HCT116 (cell line): ENCODE measurements at regions not wholly inside any gene's neighbourhood (a gene's known extent, or its start where the extent isn't known, plus 50 kb on each side); places are given as distances from the start of the nearest gene placed in this dataset.

Source experiments
- ATAC-seq: fragments of 200-7000 bp; cut with Tn5 transposase; 2 replicates; pipeline ENCODE4 v1.9.1; 2020; ENCODE audit warnings: mild to moderate bottlenecking, moderate library complexity
- BruUV-seq: library from RNA; stranded (reverse); fragments of 400-500 nt; replicated peaks from 2 replicates; lab custom pipeline; 2021; lab: Mats Ljungman, UMichigan
- CTCF ChIA-PET: fragments of 300-600 bp; sonication (Branson Sonifier 250); formaldehyde crosslinking; loops from one replicate; lab custom pipeline; 2021; ENCODE audit warnings: antibody characterized with exemption; lab: Charles Lee
- POLR2A ChIA-PET: fragments of 300-600, 350-600 bp; sonication (Branson Sonifier 250); formaldehyde crosslinking; loops from one replicate; lab custom pipeline; 2021; ENCODE audit warnings: antibody characterized with exemption; lab: Charles Lee
- RAD21 ChIA-PET, 2 experiments: fragments of 300-600 bp; sonication (Branson Sonifier 250); formaldehyde crosslinking; loops; one replicate each; lab custom pipeline; 2023; ENCODE audit warnings: low total read pairs in 2 of 2; ENCODE audit not compliant: uncharacterized antibody in 2 of 2, unreplicated experiment in 2 of 2, low non-redundant PET in 1 of 2; lab: Charles Lee
- DNase-seq: peaks from one replicate; pipeline ENCODE4 v3.0.0-alpha.2; 2010; ENCODE audit warnings: low read depth, low spot score
- H2AFZ ChIP-seq: fragments of 200-600 bp; shearing (Covaris generic), sonication (generic); 2 replicates; pipeline ENCODE4 v1.6.1; 2017; ENCODE audit warnings: low read depth, mixed run types, mixed read lengths, antibody characterized with exemption, low read length; ENCODE audit not compliant: poor library complexity, severe bottlenecking
- H3K27ac ChIP-seq: 2 replicates; pipeline ENCODE4 v1.5.1; 2012; ENCODE audit warnings: low read depth, low read length
- H3K27me3 ChIP-seq: fragments of 200-600 bp; sonication (generic); 2 replicates; pipeline ENCODE4 v1.6.1; 2016; ENCODE audit warnings: mixed run types, low read length, mixed read lengths; ENCODE audit not compliant: insufficient read depth
- H3K36me3 ChIP-seq, 2 experiments: fragments of 200-500 bp in 1 of 2; fragments of 200-600 bp in 1 of 2; sonication (Bioruptor generic) in 1 of 2; sonication (generic) in 1 of 2; 2 replicates each; pipeline versions ENCODE4 v1.5.1 to v1.6.1; 2014 to 2016; ENCODE audit warnings: low read length in 2 of 2, inconsistent platforms in 1 of 2, mixed read lengths in 1 of 2, mixed run types in 1 of 2; ENCODE audit not compliant: insufficient read depth in 2 of 2, control insufficient read depth in 1 of 2
- H3K4me1 ChIP-seq, 2 experiments: fragments of 200-600 bp in 1 of 2; sonication (generic) in 1 of 2; 2 replicates each; pipeline versions ENCODE4 v1.5.1 to v1.6.1; 2012 to 2017; ENCODE audit warnings: low read length in 2 of 2, inconsistent platforms in 1 of 2, mild to moderate bottlenecking in 1 of 2, mixed read lengths in 1 of 2, mixed run types in 1 of 2, moderate library complexity in 1 of 2; ENCODE audit not compliant: insufficient read depth in 2 of 2, control insufficient read depth in 1 of 2
- H3K4me2 ChIP-seq: fragments of 200-600 bp; sonication (generic); 2 replicates; pipeline ENCODE4 v1.6.1; 2017; ENCODE audit warnings: mixed run types, low read length, mixed read lengths
- H3K4me3 ChIP-seq, 2 experiments: fragments of 200-600 bp in 1 of 2; sonication (generic) in 1 of 2; replicated peaks in 1 of 2; 2 replicates each; pipeline ENCODE4 v1.5.1; 2011 to 2016; ENCODE audit warnings: low read length in 2 of 2, control low read depth in 1 of 2, low read depth in 1 of 2, mild to moderate bottlenecking in 1 of 2, mixed read lengths in 1 of 2, mixed run types in 1 of 2
- H3K79me2 ChIP-seq: fragments of 200-600 bp; sonication (generic); 2 replicates; pipeline ENCODE4 v1.6.1; 2017; ENCODE audit warnings: mild to moderate bottlenecking, mixed run types, low read length, moderate library complexity, mixed read lengths; ENCODE audit not compliant: insufficient read depth
- H3K9ac ChIP-seq: fragments of 200-600 bp; sonication (generic); 2 replicates; pipeline ENCODE4 v1.6.1; 2016; ENCODE audit warnings: low read length, mixed read lengths
- H3K9me2 ChIP-seq: fragments of 200-600 bp; sonication (generic), shearing (Covaris generic); 2 replicates; pipeline ENCODE4 v1.6.1; 2017; ENCODE audit warnings: mixed run types, mild to moderate bottlenecking, moderate library complexity; ENCODE audit not compliant: insufficient read depth
- H3K9me3 ChIP-seq, 2 experiments: fragments of 200-500 bp in 1 of 2; fragments of 200-600 bp in 1 of 2; sonication (Bioruptor generic) in 1 of 2; sonication (generic) in 1 of 2; 2 replicates each; pipeline ENCODE4 v1.6.1; 2014 to 2017; ENCODE audit warnings: low read length in 2 of 2, mixed read lengths in 2 of 2, inconsistent platforms in 1 of 2, low read depth in 1 of 2, mild to moderate bottlenecking in 1 of 2, mixed run types in 1 of 2, moderate library complexity in 1 of 2; ENCODE audit not compliant: control insufficient read depth in 1 of 2, insufficient read depth in 1 of 2
- H4K20me1 ChIP-seq: fragments of 200-600 bp; sonication (generic), shearing (Covaris generic); 2 replicates; pipeline ENCODE4 v1.6.1; 2017; ENCODE audit warnings: mixed run types, mild to moderate bottlenecking, moderate library complexity; ENCODE audit not compliant: insufficient read depth
- CBX3 ChIP-seq: IDR thresholded peaks from 2 replicates; pipeline ENCODE4 v1.6.1; 2012; ENCODE audit warnings: low read depth
- CEBPB ChIP-seq: IDR thresholded peaks from 2 replicates; pipeline ENCODE4 v1.6.1; 2012; ENCODE audit warnings: low read depth
- EGR1 ChIP-seq: IDR thresholded peaks from 2 replicates; pipeline ENCODE4 v1.6.1; 2012; ENCODE audit warnings: low read depth
- ELF1 ChIP-seq: IDR thresholded peaks from 2 replicates; pipeline ENCODE4 v1.6.1; 2012; ENCODE audit warnings: low read depth, borderline replicate concordance
- EZH2 ChIP-seq: fragments of 200-600 bp; sonication (generic); IDR thresholded peaks from 2 replicates; pipeline ENCODE4 v1.6.1; 2017; ENCODE audit warnings: antibody characterized with exemption, mixed run types
- EZH2phosphoT487 ChIP-seq: fragments of 200-600 bp; IDR thresholded peaks from 2 replicates; pipeline ENCODE4 v1.6.1; 2018; ENCODE audit warnings: antibody characterized with exemption, borderline replicate concordance
- FOSL1 ChIP-seq: IDR thresholded peaks from 2 replicates; pipeline ENCODE4 v1.6.1; 2012; ENCODE audit warnings: low read depth
- POLR2A ChIP-seq: IDR thresholded peaks from 2 replicates; pipeline ENCODE4 v1.7.0; 2011; ENCODE audit warnings: borderline replicate concordance; ENCODE audit not compliant: insufficient read depth, insufficient read length; ENCODE audit errors: extremely low read depth
- POLR2AphosphoS5 ChIP-seq: IDR thresholded peaks from 2 replicates; pipeline ENCODE4 v1.6.1; 2011; ENCODE audit warnings: mild to moderate bottlenecking, low read depth, low read length, moderate library complexity
- RAD21 ChIP-seq: IDR thresholded peaks from 2 replicates; pipeline ENCODE4 v1.6.1; 2012; ENCODE audit warnings: low read depth, mild to moderate bottlenecking
- SIN3A ChIP-seq: IDR thresholded peaks from 2 replicates; pipeline ENCODE4 v1.6.1; 2012; ENCODE audit warnings: low read depth
- SP1 ChIP-seq: IDR thresholded peaks from 2 replicates; pipeline ENCODE4 v1.6.1; 2012; ENCODE audit warnings: low read depth
- SRF ChIP-seq: IDR thresholded peaks from 2 replicates; pipeline ENCODE4 v1.6.1; 2012; ENCODE audit warnings: low read depth
- TCF7L2 ChIP-seq: IDR thresholded peaks from 2 replicates; pipeline ENCODE4 v1.7.0; 2011; ENCODE audit warnings: borderline replicate concordance, inconsistent platforms; ENCODE audit not compliant: insufficient read depth, insufficient read length; ENCODE audit errors: extremely low read depth
- YY1 ChIP-seq: IDR thresholded peaks from 2 replicates; pipeline ENCODE4 v1.6.1; 2011; ENCODE audit warnings: low read length, low read depth, moderate library complexity, mild to moderate bottlenecking; ENCODE audit not compliant: insufficient replicate concordance; ENCODE audit errors: extremely low read depth
- ZFX ChIP-seq: fragments of 450-650 bp; IDR thresholded peaks from 2 replicates; pipeline ENCODE4 v1.6.1; 2017
- intact Hi-C: fragments of 100-400 bp; cut with micrococcal nuclease; formaldehyde crosslinking; loops from 2 replicates; pipeline ENCODE4 v1.10.0; 2022
- TF ChIP-seq, protein P1 (sequence below): IDR thresholded peaks from 2 replicates; pipeline ENCODE4 v1.6.1; 2012; ENCODE audit warnings: low read depth
- TF ChIP-seq, protein P2 (sequence below): IDR thresholded peaks from 2 replicates; pipeline ENCODE4 v1.6.1; 2012
- TF ChIP-seq, protein P3 (sequence below), 3 experiments: fragments of 200-600 bp in 1 of 3; sonication (generic) in 1 of 3; IDR thresholded peaks in 2 of 3; conservative IDR thresholded peaks in 1 of 3; 2 replicates each; pipeline ENCODE4 v1.5.1; 2012 to 2017; ENCODE audit warnings: low read depth in 2 of 3, low read length in 2 of 3, antibody characterized with exemption in 1 of 3, borderline replicate concordance in 1 of 3, control low read depth in 1 of 3, mild to moderate bottlenecking in 1 of 3, mixed read lengths in 1 of 3, mixed run types in 1 of 3, moderate library complexity in 1 of 3; ENCODE audit not compliant: insufficient read depth in 1 of 3

DNA sequence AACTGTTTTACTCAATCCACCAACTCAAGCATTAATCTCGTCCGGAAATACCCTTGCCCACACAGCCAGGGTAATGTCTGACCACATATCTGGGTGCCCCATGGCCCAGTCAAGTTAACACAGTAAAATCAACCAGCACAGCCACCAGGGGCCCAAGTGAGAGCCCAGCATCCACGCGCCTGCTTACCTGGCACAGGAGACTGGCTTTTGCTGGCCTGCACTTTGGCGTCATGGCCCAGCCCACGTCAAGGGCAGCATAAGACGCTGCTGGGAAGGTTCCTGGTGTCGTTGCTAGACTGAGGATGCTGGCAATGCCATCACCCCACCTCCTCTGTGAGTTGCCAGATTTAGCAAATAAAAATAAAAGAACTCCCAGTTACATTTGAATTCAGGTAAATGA is 53.6 kb upstream of the BCL11B start:
- RAD21 ChIA-PET: no interaction called here
- BruUV-seq: no TSS peak

DNA sequence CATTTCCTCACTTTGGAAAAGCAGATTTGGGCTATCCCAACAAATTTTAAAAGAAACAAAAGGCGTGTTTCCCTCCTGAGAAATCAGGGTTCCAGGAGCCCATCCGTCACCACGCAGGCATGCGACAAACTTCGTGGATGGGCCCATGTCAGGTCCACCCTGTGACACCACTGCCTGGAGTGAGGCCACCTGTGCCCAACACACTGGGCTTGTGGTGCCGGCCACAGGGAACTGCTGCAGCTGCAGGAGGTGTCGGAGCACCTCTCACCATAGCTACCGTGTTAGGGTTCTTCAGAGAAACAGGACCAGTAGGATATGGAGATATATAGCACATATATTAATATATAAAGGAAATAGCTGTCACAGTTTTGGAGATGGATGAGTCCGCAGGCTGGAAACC is 53.0 kb upstream of the BCL11B start:
- Histone ChIP-seq H3K9ac (no peak overlapping the region), H3K9me2 (no peaks in the 10 kb centered on the region), H3K4me3 (no peak overlapping the region), H3K9me3 (no peaks in the 10 kb centered on the region), H3K27ac (no peak overlapping the region), H3K36me3 (no peaks in the 10 kb centered on the region), H3K79me2 (no peaks in the 10 kb centered on the region), H2AFZ (no peak overlapping the region), H4K20me1 (no peaks in the 10 kb centered on the region), H3K4me1 (peaks cover 0 to 8% of the 10 kb centered on the region in 2 experiments; a peak in 1 of 4 replicates), H3K27me3 (peaks cover 12% of the 10 kb centered on the region; the same call in 1 of the 2 replicates), H3K4me2 (no peak overlapping the region)
- no TSS peak for BruUV-seq
- ChIA-PET CTCF (no interaction called here), POLR2A (no interaction called here), RAD21 (no interaction called here)
- intact Hi-C loops: no loop called here
- ATAC-seq (no peak), DNase-seq (no peak)
- TF ChIP-seq SRF (no peak), CBX3 (no peak), SIN3A (no peak), ZFX (no peak), TCF7L2 (no peak), POLR2AphosphoS5 (no peak), FOSL1 (no peak), SP1 (no peak), RAD21 (no peak)
- TF ChIP-seq, protein P1, sequence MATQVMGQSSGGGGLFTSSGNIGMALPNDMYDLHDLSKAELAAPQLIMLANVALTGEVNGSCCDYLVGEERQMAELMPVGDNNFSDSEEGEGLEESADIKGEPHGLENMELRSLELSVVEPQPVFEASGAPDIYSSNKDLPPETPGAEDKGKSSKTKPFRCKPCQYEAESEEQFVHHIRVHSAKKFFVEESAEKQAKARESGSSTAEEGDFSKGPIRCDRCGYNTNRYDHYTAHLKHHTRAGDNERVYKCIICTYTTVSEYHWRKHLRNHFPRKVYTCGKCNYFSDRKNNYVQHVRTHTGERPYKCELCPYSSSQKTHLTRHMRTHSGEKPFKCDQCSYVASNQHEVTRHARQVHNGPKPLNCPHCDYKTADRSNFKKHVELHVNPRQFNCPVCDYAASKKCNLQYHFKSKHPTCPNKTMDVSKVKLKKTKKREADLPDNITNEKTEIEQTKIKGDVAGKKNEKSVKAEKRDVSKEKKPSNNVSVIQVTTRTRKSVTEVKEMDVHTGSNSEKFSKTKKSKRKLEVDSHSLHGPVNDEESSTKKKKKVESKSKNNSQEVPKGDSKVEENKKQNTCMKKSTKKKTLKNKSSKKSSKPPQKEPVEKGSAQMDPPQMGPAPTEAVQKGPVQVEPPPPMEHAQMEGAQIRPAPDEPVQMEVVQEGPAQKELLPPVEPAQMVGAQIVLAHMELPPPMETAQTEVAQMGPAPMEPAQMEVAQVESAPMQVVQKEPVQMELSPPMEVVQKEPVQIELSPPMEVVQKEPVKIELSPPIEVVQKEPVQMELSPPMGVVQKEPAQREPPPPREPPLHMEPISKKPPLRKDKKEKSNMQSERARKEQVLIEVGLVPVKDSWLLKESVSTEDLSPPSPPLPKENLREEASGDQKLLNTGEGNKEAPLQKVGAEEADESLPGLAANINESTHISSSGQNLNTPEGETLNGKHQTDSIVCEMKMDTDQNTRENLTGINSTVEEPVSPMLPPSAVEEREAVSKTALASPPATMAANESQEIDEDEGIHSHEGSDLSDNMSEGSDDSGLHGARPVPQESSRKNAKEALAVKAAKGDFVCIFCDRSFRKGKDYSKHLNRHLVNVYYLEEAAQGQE: no peak
- TF ChIP-seq, protein P2, sequence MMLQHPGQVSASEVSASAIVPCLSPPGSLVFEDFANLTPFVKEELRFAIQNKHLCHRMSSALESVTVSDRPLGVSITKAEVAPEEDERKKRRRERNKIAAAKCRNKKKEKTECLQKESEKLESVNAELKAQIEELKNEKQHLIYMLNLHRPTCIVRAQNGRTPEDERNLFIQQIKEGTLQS: no peak
- TF ChIP-seq, protein P3, sequence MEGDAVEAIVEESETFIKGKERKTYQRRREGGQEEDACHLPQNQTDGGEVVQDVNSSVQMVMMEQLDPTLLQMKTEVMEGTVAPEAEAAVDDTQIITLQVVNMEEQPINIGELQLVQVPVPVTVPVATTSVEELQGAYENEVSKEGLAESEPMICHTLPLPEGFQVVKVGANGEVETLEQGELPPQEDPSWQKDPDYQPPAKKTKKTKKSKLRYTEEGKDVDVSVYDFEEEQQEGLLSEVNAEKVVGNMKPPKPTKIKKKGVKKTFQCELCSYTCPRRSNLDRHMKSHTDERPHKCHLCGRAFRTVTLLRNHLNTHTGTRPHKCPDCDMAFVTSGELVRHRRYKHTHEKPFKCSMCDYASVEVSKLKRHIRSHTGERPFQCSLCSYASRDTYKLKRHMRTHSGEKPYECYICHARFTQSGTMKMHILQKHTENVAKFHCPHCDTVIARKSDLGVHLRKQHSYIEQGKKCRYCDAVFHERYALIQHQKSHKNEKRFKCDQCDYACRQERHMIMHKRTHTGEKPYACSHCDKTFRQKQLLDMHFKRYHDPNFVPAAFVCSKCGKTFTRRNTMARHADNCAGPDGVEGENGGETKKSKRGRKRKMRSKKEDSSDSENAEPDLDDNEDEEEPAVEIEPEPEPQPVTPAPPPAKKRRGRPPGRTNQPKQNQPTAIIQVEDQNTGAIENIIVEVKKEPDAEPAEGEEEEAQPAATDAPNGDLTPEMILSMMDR (IDR thresholded peaks at IDR 0.05 in 2 of 3, conservative IDR thresholded peaks at IDR 0.05 in 1 of 3; ENCODE audit: borderline replicate concordance in 1 of 3, insufficient read depth in 1 of 3, low read depth in 2 of 3, low read length in 2 of 3): no peak

More for the DNA sequence above, 53.6 kb upstream of the BCL11B start:
- Histone ChIP-seq H3K79me2 (no peaks in the 10 kb centered on the region), H3K36me3 (no peaks in the 10 kb centered on the region), H3K27ac (no peak overlapping the region), H3K4me1 (peaks cover 0 to 2% of the 10 kb centered on the region in 2 experiments; a peak in 1 of 4 replicates), H2AFZ (no peak overlapping the region), H3K9me2 (no peaks in the 10 kb centered on the region), H4K20me1 (no peaks in the 10 kb centered on the region), H3K4me3 (no peak overlapping the region), H3K9me3 (no peaks in the 10 kb centered on the region), H3K4me2 (no peak overlapping the region), H3K27me3 (peaks cover 12% of the 10 kb centered on the region; the same call in 1 of the 2 replicates), H3K9ac (no peak overlapping the region)
- ATAC-seq: no peak
- TF ChIP-seq YY1 (no peak), EGR1 (no peak), ELF1 (no peak), EZH2phosphoT487 (no peak), POLR2A (no peak), SRF (no peak), TCF7L2 (no peak), CEBPB (no peak), RAD21 (no peak), CBX3 (no peak), EZH2 (no peak)
- DNase-seq: no peak
- CTCF ChIA-PET: no interaction called here
- POLR2A ChIA-PET: no interaction called here
- intact Hi-C loops: no loop called here
